IPS DF 4.7 (cell line): ENCODE measurements at regions not wholly inside any gene's neighbourhood (a gene's known extent, or its start where the extent isn't known, plus 50 kb on each side); places are given as distances from the start of the nearest gene placed in this dataset.
A peak's percentile ranks its signal among the peaks of the same experiment; 100 is the strongest.

Experiments
- DNase-seq: peaks from one replicate; pipeline ENCODE4 v3.0.0-alpha.2; 2013; ENCODE audit warnings: low spot score; ENCODE audit errors: extremely low read depth

- no peak for DNase-seq
Measured at GRCh38 chr1:213720032-213720431, 267.7 kb upstream of the PROX1 start.

GRCh38 chr1:213723187-213723586, 264.6 kb upstream of the PROX1 start:
- no peak for DNase-seq

- DNase-seq, result no peak
Measured at GRCh38 chr1:213724640-213725536, 262.9 kb upstream of the PROX1 start.

GRCh38 chr1:213727853-213728592, 259.8 kb upstream of the PROX1 start:
- DNase-seq, result no peak

- DNase-seq, result no peak
Measured at GRCh38 chr1:213728593-213729536, 258.9 kb upstream of the PROX1 start.

GRCh38 chr1:213733705-213734104, 254.1 kb upstream of the PROX1 start:
- DNase-seq, result no peak

- DNase-seq, result no peak
Measured at GRCh38 chr1:213737398-213738035, 250.3 kb upstream of the PROX1 start.

GRCh38 chr1:213738658-213739057, 249.1 kb upstream of the PROX1 start:
- no peak for DNase-seq

- no peak for DNase-seq
Measured at GRCh38 chr1:213742992-213743391, 244.8 kb upstream of the PROX1 start.

GRCh38 chr1:213744780-213745179, 243.0 kb upstream of the PROX1 start:
- DNase-seq, result no peak

- DNase-seq, result no peak
Measured at GRCh38 chr1:213745451-213745850, 242.3 kb upstream of the PROX1 start.

- no peak for DNase-seq
Measured at GRCh38 chr1:213749558-213749957, 238.2 kb upstream of the PROX1 start.

GRCh38 chr1:213750231-213751063, 237.3 kb upstream of the PROX1 start:
- no peak for DNase-seq

- no peak for DNase-seq
Measured at GRCh38 chr1:213751064-213751397, 236.7 kb upstream of the PROX1 start.

- no peak for DNase-seq
Measured at GRCh38 chr1:213759359-213760181, 228.2 kb upstream of the PROX1 start.

GRCh38 chr1:213761845-213762407, 225.8 kb upstream of the PROX1 start:
- peak; percentile 33 for DNase-seq

- no peak for DNase-seq
Measured at GRCh38 chr1:213767683-213768082, 220.1 kb upstream of the PROX1 start.

GRCh38 chr1:213772128-213773063, 215.4 kb upstream of the PROX1 start:
- no peak for DNase-seq
